ENCODE measurements at regions not wholly inside any gene's neighbourhood (a gene's known extent, or its start where the extent isn't known, plus 50 kb on each side); places are given as distances from the start of the nearest gene placed in this dataset.

DNA sequence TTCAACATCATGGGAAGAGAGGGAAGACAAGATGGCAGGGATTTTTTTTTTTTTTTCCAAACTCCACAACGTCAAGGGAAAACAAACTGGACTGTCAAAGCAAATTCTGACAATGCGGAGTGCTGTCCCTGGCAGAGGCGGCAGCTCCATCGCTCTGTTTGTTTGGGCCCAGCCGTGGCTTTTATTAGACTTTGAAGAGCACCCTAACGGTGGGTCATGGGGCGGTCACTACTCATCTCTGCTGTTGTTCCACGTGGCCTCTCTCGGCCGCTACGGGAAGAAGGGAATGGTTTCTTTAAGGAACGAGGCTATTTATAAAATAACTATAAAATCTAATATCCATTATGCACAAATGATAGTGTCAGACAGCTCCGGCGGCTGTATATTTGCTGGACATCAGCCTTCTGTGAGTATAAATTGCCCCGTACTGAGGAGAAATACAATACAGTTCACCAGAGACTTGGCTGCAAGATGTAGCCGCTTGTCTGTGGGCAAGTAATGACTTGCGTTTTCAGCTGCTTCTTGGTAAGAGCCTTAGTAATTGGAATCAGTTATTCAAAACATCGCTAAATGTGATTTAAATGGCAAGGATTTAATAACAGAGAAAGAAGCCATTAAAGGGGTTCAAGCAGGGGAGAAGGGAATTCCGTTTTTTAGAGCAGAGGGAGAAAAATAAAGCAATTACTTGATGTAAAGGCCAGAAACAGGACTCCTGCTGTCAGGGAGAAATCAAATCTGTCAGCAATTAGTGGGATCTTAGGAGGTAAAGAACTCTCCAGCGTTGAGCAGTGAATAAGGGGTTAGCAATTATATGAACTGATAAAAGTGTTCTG is 61.7 kb upstream of the RAB11FIP2 start:
- DNase-seq (ENCODE audit: low spot score), result peak; percentile 98

DNA sequence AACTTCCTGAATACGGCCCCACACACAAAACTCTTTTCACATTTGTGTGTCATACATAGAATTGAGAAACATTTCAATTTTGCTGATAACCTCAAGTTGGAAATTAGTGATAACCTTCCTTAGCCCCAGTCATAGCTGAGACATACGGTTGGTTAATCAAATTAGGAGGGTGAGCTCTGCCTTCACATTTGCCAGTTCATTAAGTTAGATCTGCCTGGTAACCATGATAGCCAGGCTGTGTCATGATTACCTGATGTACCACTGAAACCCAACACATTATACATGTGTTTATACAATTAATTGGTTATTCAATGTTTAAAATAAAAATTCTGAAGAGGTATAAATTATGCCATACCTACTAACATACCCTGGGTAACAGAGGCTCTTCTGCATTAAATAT is 60.8 kb upstream of the RAB11FIP2 start:
- peak; percentile 77 for DNase-seq (ENCODE audit: low spot score)

DNA sequence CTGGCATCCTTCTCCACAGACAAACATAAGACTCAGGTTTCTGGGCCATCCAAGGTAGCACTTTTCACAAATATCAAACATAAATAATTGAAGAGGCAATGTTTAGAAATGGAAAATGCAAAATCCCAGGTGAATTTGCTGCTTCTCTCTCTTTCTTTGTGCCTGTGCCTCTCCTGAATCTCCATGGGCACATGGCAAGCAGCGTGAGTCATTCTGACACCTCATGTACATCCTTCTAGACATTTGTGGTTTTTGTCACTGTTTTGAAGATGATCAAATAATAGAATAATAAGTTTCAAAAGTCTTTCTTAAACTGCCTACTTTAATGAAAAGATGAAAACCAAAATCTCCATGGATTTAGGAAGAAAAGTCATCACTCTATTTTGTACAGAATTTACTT is 60.3 kb upstream of the RAB11FIP2 start:
- no peak for DNase-seq (ENCODE audit: low spot score)

DNA sequence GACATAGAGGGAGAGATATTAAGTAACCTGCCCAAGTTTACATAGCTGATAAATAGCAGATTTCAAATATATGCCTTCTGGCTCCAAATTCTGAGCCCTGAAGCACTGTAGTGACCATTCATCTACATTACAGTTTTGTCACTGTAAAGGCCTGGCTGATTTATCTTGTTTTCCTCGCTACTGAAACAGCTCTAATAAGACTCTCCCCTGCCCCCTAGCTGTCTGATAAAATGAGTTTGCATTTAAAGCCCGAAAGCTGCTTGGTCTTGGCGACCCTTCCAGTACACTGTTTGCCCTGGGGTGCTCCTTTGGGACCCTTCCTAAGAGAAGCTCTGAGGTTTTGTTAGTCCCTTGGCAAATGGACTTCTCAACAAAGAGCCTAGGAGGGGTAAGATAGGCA is 59.7 kb upstream of the RAB11FIP2 start:
- peak; percentile 25 for DNase-seq (ENCODE audit: low spot score)

DNA sequence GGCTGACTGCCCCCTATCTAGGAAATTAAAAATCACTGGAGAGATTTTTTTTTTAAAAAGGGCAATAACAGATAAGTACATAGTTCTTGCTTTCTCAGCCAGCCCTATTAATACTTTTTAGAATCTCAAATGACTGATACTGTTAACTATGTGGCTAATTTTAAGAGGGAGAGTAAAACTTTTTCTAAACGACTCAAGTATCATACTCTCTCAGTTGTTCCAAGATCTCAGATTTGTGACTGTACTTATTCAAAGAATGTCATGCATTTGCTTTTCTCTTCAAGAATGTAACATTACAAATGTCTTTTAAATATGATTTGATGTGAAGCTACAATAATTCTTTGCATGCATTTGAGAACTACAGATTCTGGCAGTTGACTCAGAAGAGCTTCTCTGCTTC is 55.4 kb upstream of the RAB11FIP2 start:
- no peak for DNase-seq (ENCODE audit: low spot score)

DNA sequence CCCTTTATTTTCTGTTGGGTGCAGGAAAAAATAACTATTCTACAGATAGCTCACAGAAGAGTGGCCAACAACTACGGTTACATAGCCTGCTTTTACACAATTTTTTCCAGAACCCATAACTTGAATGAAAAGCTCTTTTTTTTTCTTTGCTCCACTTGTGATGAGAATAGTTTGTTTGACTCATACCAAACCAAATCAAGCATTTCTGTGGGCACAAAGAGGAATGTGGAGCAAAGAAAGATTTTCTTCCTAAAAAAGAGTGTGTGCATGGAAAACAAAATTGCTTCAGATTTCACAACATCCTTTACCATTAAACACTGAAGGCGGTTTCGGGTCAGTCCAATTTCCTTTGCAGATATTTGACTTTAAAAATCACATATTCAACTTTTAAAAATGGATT is 54.8 kb upstream of the RAB11FIP2 start:
- no peak for DNase-seq (ENCODE audit: low spot score)

Measured in SK-N-DZ (cell line).